Stimulated activated CD4-positive, alpha-beta T cell treated with anti-CD3 and anti-CD28 coated beads, TNF-alpha, amount 100 ng/mL, for 48 hours (primary cell): ENCODE measurements at regions not wholly inside any gene's neighbourhood (a gene's known extent, or its start where the extent isn't known, plus 50 kb on each side); places are given as distances from the start of the nearest gene placed in this dataset.

Experiments used
- DNase-seq, 3 donors: peaks; one replicate each; pipeline ENCODE4 v3.0.0-alpha.2; 2020; ENCODE audit warnings: low read depth in 3 of 3

DNA sequence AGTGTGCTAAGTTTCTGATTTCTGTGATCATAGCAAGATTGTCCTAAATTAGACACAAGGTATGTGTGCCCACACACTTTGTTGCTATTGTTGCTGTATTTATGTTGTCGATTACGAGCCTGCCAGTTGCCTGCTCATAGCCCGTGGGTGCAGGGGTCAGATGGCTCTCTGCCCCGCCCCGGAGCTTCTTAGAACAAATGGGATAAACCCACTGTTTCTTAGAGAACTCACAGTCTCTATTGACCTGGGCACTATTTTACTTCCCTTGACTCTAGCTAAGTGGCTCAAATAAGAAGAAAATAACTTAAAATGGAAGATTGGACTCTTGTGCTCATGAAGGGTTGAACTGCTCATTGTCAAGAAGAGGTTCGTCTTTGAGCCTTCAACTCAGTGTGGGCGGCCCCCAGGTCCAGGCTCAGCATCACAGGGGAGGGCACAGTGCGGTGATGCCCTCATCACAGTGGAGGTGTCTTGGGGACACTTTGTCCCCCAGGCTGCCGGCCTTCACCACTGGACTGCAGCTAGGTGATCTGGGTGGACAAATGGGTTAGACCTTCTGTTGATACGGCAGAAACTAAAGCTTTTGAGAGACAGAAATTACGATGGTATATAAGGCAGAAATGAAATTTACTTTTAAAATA lies 155.5 kb downstream of the TENT4A start:
- no peak for DNase-seq

DNA sequence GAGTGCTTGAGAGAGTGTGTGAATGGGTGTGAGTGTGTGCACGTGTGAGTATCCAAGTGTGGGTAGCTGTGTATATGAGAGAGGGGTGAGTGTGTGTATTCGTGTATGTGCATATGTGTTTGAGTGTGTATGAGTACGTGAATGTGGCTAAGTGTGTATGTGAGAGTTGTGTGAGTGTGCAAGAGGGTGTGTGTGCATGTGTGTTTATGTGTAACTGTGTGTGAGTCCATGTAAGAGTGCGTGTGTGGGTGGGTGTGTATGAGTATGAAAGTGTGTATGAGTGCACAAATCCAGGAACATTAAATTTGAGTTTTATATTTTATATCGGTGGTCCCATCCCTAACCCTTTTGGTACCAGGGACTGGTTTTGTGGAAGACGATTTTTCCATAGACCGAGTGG lies 156.4 kb downstream of the TENT4A start:
- no peak for DNase-seq

DNA sequence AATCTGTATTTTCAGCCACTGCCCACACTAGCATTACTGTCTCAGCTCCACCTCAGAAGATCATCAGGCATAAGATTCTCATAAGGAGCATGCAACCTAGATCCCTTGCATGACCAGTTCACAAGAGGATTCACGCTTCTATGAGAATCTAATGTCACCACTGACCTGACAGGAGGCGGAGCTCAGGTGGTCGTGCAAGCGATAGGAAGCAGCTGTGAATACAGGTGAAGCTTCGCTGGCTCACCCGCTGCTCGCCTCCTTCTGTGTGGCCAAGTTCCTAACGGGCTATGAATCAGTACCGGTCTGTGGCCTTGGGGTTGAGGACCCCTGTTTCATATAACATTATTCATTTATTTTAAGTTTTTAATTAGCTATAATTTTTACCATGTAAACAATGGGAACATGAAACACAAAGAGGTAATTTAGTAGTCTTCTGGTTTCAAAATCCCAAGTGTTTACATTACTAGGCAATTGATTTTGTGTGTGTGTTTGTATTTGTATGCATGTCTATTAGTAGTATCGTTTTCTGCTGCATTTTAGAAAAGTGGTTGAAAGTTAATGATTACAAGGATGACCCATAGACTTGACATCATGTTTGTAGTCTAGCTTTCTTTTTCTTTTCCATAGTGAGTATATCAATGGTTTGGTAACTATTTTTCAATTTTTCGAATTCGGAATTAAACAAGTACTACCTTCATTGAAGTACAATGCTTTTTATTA lies 159.4 kb downstream of the TENT4A start:
- DNase-seq: no peak

DNA sequence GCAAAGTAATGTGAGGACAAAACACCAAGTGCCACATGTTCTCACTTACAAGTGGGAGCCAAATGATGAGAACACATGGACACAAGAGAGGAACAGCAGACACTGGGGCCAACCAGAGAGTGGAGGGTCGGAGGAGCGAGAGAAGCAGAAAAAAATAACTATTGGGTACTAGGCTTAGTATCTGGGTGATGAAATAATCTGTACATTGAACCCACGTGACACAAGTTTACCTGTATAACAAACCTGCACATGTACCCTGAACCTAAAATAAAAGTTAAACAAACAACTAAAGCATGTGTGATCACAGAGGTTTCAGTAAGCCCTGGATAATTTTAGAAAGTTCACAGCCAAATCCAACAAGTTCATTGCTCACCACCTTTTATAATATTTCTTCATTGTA lies 160.1 kb downstream of the TENT4A start:
- DNase-seq: no peak

DNA sequence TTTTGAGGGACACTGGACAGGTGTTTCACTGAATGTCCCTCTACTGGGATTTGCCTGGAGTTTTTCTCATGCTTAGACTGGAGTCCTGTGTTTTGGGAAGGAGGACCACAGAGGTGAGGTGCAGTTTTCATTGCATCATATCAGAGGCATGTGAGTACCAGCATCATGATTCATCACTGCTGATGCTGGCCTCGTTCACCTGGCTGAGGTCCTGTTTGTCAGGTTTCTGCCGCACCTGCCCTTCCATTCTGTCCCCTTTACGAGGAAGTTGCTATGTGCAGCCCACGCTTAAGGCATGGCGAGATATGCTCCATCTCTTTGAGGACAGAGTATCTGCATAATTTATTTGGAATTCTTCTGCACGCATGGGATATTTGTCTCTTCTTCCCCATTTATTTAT lies 162.1 kb downstream of the TENT4A start:
- no peak for DNase-seq

DNA sequence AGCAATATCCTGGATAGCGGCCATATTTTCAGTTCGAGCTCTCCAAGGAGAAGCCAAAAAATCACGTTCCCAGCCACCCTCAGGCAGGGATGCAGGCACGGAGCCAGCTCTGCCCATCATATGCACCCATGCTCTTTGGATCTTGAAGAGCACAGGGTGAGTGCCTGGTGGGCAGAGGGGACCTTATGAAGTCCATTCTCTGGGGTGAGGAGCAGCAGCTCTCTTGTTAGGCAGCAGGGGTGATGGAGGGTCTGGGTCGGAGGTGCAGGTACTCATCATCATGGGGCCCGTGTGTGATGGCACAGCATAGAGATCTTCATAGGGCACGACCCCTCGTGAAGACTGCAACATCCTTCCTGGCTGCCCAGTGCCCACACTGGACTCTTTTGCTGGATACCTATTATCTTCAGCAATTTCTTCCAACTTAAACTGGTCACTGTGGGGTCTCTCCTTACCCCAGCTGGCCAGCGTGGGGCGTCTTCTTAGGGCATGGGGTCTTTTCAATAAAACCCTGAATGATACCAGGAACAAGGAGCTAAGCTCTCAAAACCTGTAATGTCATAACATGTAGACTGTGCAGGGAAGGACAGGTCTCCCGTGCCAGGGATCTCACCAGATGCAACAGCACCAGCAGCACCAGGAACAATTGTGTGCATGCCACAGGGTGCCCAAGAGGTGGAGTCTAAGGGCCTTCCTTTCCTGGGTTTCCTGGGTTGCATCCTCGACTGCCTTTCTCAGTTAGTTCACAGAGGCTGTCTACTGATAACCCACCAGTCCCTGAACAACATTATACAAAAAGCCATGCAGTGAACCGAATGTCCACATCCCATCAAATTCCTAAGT lies 165.0 kb downstream of the TENT4A start:
- DNase-seq: no peak

DNA sequence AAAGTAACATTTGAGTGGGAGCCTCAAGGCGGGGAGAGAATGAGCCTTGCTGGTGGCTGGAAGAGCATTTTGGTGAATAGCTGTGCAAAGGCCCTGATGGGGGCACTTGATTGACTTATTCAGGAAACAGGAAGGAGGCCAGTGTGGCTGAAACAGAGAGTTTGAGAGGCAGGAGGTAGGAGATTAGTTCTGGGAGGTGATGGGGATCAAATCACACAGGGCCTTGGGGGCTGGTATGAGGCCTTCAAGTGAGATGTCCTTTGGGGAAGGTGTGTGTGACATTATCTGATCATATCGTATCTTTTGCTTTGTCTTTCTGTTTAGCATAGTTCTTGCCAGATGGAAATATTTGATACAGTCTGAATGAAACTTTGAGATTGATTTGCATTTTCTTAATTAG lies 172.3 kb downstream of the TENT4A start:
- no peak for DNase-seq

DNA sequence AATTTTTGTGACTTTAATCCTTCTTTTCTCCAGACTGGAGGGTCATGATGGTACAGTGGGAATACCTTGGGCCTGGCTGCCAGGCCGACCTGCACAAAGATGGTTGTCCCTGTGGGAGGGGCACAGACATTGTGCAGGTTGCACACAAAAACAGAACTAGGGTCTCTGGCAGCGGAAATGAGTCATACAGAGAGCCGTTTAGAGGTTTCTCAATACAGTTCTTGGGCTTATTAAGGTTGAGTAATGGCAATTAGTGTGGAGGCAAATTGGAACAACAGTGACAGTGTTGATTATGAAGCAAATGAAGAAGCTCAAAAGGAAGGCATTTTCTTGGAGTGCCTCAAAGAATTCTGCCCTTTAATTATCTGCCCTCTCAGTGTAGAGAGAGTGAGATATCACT lies 173.6 kb downstream of the TENT4A start:
- no peak for DNase-seq

DNA sequence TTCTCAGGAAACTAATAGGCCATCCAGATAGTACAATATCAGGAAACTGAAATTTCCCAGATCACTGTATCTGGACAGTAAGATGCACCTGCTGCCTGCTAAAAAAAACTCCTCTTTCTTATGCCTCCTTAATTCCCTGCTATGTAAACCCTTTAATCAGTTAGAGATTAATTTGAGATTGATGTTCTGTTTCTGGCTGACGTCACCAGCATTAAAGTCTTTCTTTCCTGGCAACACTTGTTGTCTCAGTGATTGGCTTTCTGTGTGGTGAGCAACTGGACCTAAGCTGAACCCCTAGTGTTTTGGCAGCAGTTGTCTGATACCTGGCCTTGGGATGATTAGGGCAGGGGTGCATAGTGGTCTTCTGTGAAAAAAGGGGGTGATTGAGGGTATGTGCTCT lies 175.8 kb downstream of the TENT4A start:
- no peak for DNase-seq

DNA sequence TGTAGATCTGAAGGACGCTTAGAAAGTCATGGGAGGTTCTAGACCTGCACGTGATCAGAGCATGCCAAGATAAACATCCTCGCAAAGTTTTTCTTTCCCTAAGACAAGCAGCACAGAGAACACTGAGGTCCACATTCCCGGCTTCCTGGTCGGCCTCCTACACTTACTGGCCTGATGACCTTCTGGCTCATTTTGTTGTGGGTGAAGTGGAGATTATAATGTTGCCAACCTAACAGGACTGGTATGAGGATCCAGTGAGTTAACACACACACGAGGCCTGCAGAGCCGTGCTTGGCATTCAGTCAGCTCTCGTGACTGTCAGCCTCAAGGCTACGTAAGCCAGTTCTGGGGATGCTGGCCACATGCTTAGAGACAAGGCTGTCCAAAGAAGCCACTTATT lies 186.0 kb downstream of the TENT4A start:
- DNase-seq: no peak

DNA sequence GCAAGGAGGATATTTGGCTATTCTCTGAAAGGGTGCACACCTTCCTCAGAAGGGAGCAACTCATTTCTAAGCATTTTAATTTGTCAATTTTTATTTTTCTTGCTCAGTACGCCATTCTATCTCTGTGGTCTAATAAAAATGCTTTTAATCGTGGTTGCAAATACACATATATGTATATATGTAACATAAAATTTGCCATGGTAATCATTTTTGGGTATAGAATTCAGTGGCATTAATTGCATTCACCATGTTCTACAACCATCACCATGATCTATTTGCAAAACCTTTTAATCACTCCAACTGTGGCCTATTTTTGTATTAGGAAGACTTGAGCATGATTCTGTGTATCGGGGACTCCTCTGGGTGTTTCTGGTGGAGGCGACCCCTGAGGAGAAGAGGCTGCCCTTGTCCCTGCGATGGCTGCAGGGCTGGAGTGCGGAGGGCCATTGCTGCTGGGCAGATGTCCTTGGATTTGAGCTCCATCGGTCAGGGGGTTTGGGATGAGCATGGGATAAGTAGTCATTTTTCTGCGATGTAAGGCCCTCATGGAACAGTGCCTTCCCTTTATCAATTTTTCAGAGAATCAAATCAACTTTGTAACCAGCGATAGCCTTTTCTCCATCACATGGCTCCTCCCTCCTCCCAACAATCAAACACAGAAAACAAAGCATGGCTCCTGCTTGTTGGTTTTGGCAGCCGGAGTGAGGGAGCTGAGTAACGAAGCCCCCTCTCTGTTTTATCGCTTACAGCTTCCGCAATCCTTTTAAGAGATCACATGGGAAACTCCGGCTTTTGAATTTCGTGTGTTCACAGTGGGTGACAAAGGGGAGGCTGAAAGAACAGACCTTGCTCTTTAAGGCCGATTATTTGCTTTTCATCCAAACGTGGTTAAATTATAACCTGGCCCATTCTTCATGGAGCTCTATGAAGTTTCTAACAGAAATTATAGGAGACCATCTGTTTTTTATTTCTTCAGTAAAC lies 187.3 kb downstream of the TENT4A start:
- no peak for DNase-seq

DNA sequence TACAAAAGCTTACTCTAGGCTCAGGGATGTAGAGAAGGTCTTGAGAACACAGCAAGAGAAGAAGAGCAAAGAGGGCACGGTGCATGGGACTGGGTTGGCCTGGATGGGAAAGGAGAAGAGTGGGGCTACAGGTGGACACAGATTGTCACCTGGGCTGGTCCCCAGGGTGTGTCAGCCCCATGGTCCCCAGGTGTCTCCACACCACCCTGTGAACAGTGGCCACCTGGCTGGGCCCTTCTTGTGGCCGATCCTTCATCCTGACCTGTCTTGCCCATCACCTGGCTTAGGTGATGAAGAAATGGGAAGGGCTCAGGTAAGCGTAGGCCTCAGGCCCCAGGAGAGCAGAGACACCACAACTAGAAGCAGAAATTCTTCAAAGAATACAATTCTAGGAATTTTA lies 188.9 kb downstream of the TENT4A start:
- no peak for DNase-seq

DNA sequence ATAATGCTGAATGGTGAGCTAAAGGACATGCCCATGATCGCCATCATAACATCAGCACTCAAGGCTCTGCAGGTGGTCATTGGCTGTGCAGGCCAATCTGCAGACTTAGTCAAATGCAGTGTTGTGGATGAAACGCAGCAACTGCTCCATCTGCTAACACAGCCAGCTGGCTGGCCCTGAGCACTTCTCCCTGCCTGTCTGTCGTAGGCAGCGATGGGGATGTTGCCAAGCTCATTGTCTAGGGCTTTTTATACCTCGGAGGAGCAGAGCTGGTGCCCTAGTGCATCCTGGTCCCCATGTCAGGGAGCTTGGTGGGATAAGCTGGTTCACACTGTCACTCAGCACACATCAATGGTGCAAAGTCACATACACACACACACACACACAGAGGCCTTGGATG lies 189.4 kb downstream of the TENT4A start:
- no peak for DNase-seq

DNA sequence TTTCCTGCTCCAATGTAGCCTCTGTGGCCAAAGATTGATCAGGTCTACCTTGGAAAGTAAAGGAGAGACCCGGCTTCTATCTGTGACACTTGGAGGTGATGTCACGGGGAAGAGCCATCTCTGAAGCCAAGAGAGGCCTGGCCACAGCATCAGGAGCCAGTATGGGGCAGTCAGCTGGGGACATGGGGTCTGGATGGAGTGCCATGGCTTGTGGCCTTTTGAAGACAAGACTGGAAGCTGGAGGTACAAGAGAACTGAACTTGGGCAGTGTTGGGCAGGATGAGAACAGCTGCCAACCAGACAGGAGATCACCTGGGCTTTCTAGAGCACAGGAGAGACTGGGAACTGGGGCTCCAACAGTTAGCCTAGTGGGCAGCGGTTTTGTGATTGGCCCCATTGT lies 190.7 kb downstream of the TENT4A start:
- no peak for DNase-seq

DNA sequence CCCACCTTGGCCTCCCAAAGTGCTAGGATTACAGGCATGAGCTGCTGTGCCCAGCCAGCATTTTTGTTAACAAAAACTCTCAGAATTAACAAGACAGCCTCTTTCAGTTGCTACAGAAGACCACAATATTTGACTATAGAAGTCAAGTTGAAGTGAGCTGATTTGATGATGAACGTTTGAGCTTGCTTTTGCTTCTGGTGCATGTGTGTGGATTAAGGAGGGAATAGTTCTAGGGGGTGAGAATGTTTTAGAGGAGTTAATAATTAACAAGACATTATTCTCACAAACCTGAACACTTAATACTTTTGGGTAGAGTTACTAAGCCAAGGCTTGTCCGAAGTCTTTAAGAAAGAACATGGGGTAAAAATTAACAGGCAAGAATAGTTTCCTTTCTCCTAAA lies 191.6 kb downstream of the TENT4A start:
- DNase-seq: no peak

DNA sequence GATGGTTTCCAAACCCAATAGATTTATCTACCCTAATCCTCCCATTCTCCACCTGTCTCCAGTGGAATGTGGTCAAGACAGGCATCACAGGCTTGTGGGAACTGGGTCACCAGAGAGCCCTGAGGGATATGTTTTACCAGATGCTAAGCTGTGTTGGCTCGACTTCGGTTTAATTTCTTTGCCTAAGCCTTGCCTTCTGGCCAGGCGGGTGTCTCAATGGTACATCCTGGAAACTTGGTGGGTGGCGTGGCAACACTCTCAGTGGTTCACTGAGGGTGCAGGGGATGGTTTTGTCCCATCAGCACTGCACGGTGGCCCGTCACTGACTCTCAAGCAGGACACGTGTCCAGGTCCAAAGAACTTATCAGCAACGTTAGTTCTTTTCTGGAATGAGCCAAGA lies 192.2 kb downstream of the TENT4A start:
- no peak for DNase-seq

DNA sequence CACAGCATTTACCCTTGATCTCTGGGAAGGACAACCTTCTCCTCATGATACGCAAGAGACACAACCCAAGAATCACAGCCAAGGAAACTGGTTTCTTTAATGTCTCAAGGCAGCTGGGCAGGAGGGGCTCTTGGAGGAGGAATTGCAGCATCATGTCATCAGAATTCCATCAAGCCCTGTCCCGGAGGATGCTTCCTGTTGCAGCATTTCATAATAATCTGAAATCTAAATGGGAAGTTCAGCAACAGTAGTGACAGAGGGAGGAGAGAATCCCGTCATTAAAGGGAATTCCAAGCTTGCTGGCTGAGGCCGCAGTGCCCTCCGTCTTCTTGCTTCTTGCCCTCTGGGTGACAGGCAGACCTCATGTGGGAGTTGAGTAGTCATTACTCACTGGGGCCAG lies 192.7 kb downstream of the TENT4A start:
- no peak for DNase-seq

DNA sequence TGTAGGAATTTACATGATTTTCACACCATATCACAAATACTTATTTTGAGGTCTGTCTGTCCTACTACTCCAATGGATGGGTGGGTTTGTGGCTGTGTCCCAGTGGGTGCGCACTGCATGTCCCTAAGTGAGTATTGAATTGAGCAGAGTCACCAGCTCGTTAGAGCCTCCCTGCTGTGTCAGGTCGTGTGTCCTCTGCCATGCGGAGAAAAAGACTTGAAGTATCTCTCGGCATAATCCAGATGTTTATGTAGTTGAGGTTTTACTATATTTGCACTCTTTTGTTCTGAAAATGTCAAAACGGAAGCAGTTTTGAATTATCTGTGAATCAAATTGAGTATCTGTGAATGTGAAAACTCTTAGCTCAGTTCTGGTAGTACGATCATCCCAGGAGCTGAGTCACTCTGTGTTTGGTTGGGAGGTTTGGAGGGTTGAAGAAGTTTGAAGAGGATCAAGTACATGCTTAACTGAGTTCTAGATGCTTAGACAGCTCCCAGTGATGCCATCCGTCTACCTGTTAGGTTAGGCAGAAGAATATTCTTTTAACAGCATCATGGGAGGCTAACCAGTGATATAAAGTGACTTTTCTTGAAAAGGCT lies 194.2 kb downstream of the TENT4A start:
- no peak for DNase-seq

DNA sequence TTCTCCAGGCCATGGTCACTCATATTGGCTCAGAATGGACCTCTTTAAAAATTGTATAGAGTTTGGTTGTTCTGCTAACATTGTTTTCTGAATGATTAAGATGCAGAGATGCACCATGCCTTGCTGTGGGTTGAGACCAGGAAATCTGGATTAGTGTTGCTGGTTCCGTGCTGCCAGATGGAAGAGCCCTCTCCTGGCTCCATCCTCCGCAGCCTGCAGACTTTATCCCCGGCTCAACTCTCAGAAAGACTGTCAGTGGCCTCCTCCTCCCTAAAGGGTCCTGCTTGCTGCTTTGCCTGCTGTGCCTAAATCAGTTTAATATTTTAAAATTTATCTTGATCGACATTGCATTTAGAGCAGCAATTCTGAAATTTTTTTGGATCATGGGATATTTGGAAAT lies 196.7 kb downstream of the TENT4A start:
- no peak for DNase-seq

DNA sequence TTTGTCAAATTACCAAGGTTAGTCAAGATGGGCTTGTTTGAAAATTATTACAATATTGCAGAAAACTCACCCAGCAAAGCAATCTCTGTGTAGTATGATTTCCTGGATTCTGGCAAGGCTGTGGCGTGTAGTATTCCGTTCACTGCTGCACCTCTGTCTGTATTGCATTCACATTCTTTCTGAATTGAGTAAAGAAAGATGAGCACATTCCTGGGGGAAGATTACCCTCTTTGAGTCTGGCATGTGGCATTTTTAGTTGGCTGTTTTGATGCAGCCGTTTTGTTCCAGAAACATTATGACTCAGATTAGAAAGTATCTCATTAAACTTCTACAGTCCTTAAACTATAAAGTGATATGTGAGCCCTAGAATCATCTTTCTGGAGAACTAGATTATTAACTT lies 197.7 kb downstream of the TENT4A start:
- DNase-seq: no peak

DNA sequence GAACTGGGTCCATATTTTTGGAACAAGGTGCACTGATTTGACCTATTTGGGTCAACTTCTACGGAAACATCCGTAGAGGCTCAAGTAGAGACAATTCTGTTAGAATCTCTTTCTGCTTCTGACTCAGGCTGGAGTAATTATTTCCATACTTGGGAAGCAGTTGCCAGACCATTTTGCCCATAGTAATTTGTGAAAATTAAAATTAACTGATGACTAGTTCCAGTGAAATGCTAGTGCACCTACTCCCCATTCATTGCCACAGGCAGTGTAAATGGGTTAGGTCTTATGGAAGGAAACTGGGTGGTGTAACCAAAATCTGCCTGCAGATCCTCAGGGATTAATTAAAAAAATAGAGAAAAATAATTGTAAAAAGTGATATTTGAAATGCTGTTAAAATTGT lies 201.1 kb downstream of the TENT4A start:
- no peak for DNase-seq
